GM12878 (cell line): ENCODE measurements at regions not wholly inside any gene's neighbourhood (a gene's known extent, or its start where the extent isn't known, plus 50 kb on each side); places are given as distances from the start of the nearest gene placed in this dataset.

Experiments used
- ATAC-seq: fragments of 200-7000 bp; cut with Tn5 transposase; 3 replicates; pipeline ENCODE4 v1.9.1; 2020; ENCODE audit warnings: mild to moderate bottlenecking, moderate library complexity
- BruUV-seq: library from RNA; stranded (reverse); fragments of 400-500 nt; replicated peaks from 2 replicates; lab custom pipeline; 2021; lab: Mats Ljungman, UMichigan
- CTCF ChIA-PET: fragments of 300-600 bp; sonication (Branson Sonifier 250); formaldehyde crosslinking; extraction: SDS; loops from one replicate; lab custom pipeline; 2021; ENCODE audit warnings: inconsistent platforms; lab: Yijun Ruan, JAX
- POLR2A ChIA-PET: fragments of 350-600 bp; formaldehyde crosslinking; extraction: SDS; loops from one replicate; lab custom pipeline; 2021; ENCODE audit warnings: inconsistent platforms; lab: Charles Lee
- RAD21 ChIA-PET: fragments of 300-600 bp; sonication (Branson Sonifier 250); formaldehyde crosslinking; loops from one replicate; lab custom pipeline; 2023; ENCODE audit warnings: antibody characterized with exemption; ENCODE audit not compliant: unreplicated experiment; lab: Charles Lee
- SMC1A ChIA-PET: fragments of 300-600 bp; sonication (Branson Sonifier 250); formaldehyde crosslinking; loops from one replicate; lab custom pipeline; 2023; ENCODE audit not compliant: unreplicated experiment, uncharacterized antibody; lab: Charles Lee
- DNase-seq: peaks from one replicate; pipeline ENCODE4 v3.0.0-alpha.2; 2011; ENCODE audit warnings: low read depth, low spot score
- FAIRE-seq: peaks from 3 replicates; lab custom pipeline; 2011; peaks lifted over from hg19 to GRCh38; lab: Jason Lieb, UNC
- H2AFZ ChIP-seq: 2 replicates; pipeline ENCODE4 v1.6.0; 2011; ENCODE audit warnings: low read depth, low read length, control low read depth; ENCODE audit not compliant: control insufficient read depth
- H3K27ac ChIP-seq: 2 replicates; pipeline ENCODE4 v1.5.1; 2011; ENCODE audit warnings: control low read depth; ENCODE audit not compliant: control insufficient read depth, insufficient read depth
- H3K27me3 ChIP-seq, 2 experiments: replicated peaks in 1 of 2; 2 replicates each; pipeline versions ENCODE4 v1.6.0 to v1.6.1; 2011; ENCODE audit warnings: low read length in 1 of 2; ENCODE audit not compliant: control insufficient read depth in 2 of 2, insufficient read depth in 2 of 2
- H3K36me3 ChIP-seq, 2 experiments: 2 replicates each; pipeline ENCODE4 v1.5.1; 2011; ENCODE audit warnings: low read length in 1 of 2; ENCODE audit not compliant: control insufficient read depth in 2 of 2, insufficient read depth in 2 of 2
- H3K4me1 ChIP-seq: 2 replicates; pipeline ENCODE4 v1.6.1; 2011; ENCODE audit warnings: mild to moderate bottlenecking, low read length, moderate library complexity, mixed read lengths; ENCODE audit not compliant: control insufficient read depth, insufficient read depth
- H3K4me2 ChIP-seq: 2 replicates; pipeline ENCODE4 v1.6.0; 2011; ENCODE audit warnings: control low read depth; ENCODE audit not compliant: control insufficient read depth, insufficient read depth
- H3K4me3 ChIP-seq: fragments of 200-600 bp; sonication (generic); 2 replicates; pipeline ENCODE4 v1.5.1; 2016
- H3K79me2 ChIP-seq: 2 replicates; pipeline ENCODE4 v1.6.0; 2011; ENCODE audit warnings: low read length; ENCODE audit not compliant: control insufficient read depth, insufficient read depth
- H3K9ac ChIP-seq: 2 replicates; pipeline ENCODE4 v1.8.0; 2011; ENCODE audit warnings: low read length, control low read depth, mixed read lengths; ENCODE audit not compliant: control insufficient read depth, insufficient read depth
- H3K9me3 ChIP-seq: replicated peaks from 3 replicates; pipeline ENCODE4 v1.5.1; 2011; ENCODE audit warnings: mild to moderate bottlenecking, low read length; ENCODE audit not compliant: control insufficient read depth, insufficient read depth
- H4K20me1 ChIP-seq: 2 replicates; pipeline ENCODE4 v1.6.0; 2011; ENCODE audit not compliant: control insufficient read depth, insufficient read depth
- CEBPB ChIP-seq, 2 experiments: fragments of 150-350 bp in 1 of 2; IDR thresholded peaks; 2 replicates each; pipeline ENCODE4 v1.6.1; 2012 to 2014; ENCODE audit warnings: low read depth in 2 of 2, low read length in 2 of 2, borderline replicate concordance in 1 of 2, inconsistent platforms in 1 of 2
- DPF2 ChIP-seq: fragments of 450-650 bp; IDR thresholded peaks from 2 replicates; pipeline ENCODE4 v1.6.1; 2017; ENCODE audit warnings: mild to moderate bottlenecking
- FOXM1 ChIP-seq: IDR thresholded peaks from 2 replicates; pipeline ENCODE4 v1.6.1; 2012; ENCODE audit warnings: low read depth, mild to moderate bottlenecking, inconsistent platforms, low read length, moderate library complexity
- GATAD2B ChIP-seq: fragments of 450-650 bp; conservative IDR thresholded peaks from 2 replicates; pipeline ENCODE4 v1.6.1; 2017; ENCODE audit warnings: low read depth, mild to moderate bottlenecking, moderate library complexity
- POLR2A ChIP-seq: IDR thresholded peaks from 2 replicates; pipeline ENCODE4 v1.6.1; 2011; ENCODE audit warnings: low read depth, mild to moderate bottlenecking, low read length
- RCOR1 ChIP-seq: conservative IDR thresholded peaks from 2 replicates; pipeline ENCODE4 v1.6.1; 2012; ENCODE audit warnings: low read depth, low read length, improper control_type of control experiment
- SIN3A ChIP-seq: IDR thresholded peaks from 2 replicates; pipeline ENCODE4 v1.6.1; 2012; ENCODE audit warnings: low read depth, low read length, improper control_type of control experiment
- SUZ12 ChIP-seq: fragments of 200-600 bp; sonication (generic); IDR thresholded peaks from one replicate; pipeline ENCODE4 v1.6.1; 2018; ENCODE audit warnings: antibody characterized with exemption, mild to moderate bottlenecking; ENCODE audit not compliant: unreplicated experiment
- TAF1 ChIP-seq: IDR thresholded peaks from 2 replicates; pipeline ENCODE4 v1.6.1; 2011; ENCODE audit warnings: mild to moderate bottlenecking, low read depth, low read length, borderline replicate concordance
- WGBS: methylation state at CpG from one replicate; pipeline ENCODE4 v1.1.6; 2016; ENCODE audit warnings: low lambda C conversion rate; ENCODE audit not compliant: insufficient replicate concordance, insufficient coverage; ENCODE audit errors: missing lambda C conversion rate; 5-methylcytosine and 5-hydroxymethylcytosine counted together
- in situ Hi-C: fragments of 300-500 bp; cut with MboI; formaldehyde crosslinking; loops from 9 replicates; pipeline ENCODE4 v1.14.3; 2018; ENCODE audit warnings: mixed read lengths
- intact Hi-C: fragments of 100-400 bp; cut with micrococcal nuclease; formaldehyde crosslinking; loops from one replicate; pipeline ENCODE4 v1.14.2; 2022; ENCODE audit not compliant: unreplicated experiment
- TF ChIP-seq, protein P1 (sequence below): fragments of 150-350 bp; IDR thresholded peaks from 2 replicates; pipeline ENCODE4 v1.6.1; 2014; ENCODE audit warnings: mild to moderate bottlenecking, low read depth, low read length
- TF ChIP-seq, protein P2 (sequence below): fragments of 450-650 bp; IDR thresholded peaks from 2 replicates; pipeline ENCODE4 v1.6.1; 2016; ENCODE audit warnings: mild to moderate bottlenecking
- TF ChIP-seq, protein P3 (sequence below): fragments of 450-650 bp; formaldehyde crosslinking; IDR thresholded peaks from 2 replicates; pipeline ENCODE4 v1.5.0; 2022; ENCODE audit warnings: mild to moderate bottlenecking, missing genetic modification characterization

DNA sequence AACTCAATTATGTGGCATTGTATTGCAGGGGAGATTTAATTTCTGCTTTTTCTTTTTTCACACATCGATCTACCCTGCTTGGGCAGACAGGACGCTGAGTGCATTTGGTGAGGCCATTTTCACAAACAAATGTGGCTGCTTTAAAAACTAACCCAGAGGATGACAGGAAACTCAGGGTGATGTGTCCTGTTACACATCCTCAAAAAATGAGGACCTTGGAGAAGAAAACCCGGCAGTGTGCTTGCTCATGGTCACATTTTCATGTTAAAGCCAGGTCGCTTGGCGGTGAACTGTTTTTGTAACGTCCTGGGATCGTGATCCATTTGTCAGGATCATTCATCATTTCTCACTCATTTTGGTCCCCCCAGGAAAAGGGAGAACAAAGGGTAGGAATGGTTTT lies 478.3 kb upstream of the ADAMTS16 start:
- H3K4me2 ChIP-seq, result no peak overlapping the region
- RAD21 ChIA-PET, result no interaction called here
- BruUV-seq, result no TSS peak
- H3K36me3 ChIP-seq, result no peaks in the 10 kb centered on the region
- DNase-seq (no peak), ATAC-seq (no peak), FAIRE-seq (no peak)
- no peak overlapping the region for H2AFZ ChIP-seq
- H3K27ac ChIP-seq, result no peak overlapping the region
- H3K9ac ChIP-seq, result no peak overlapping the region
- SMC1A ChIA-PET, result no interaction called here
- TF ChIP-seq POLR2A, result no peak
- TF ChIP-seq GATAD2B, result no peak
- TF ChIP-seq RCOR1, result no peak
- TF ChIP-seq DPF2, result no peak
- CTCF ChIA-PET, result no interaction called here
- in situ Hi-C loops (no loop called here), intact Hi-C loops (no loop called here)
- H3K4me1 ChIP-seq, result no peaks in the 10 kb centered on the region
- H4K20me1 ChIP-seq, result no peaks in the 10 kb centered on the region
- no peaks in the 10 kb centered on the region; the same call in 2 of the 3 replicates for H3K9me3 ChIP-seq
- H3K79me2 ChIP-seq, result no peaks in the 10 kb centered on the region
- POLR2A ChIA-PET, result no interaction called here
- no peak overlapping the region for H3K4me3 ChIP-seq
- H3K27me3 ChIP-seq, result no peaks in the 10 kb centered on the region
- WGBS, result 35% methylated on average over 7 of the region's 7 CpGs

- in situ Hi-C loops (no loop called here), intact Hi-C loops (no loop called here)
- no peak overlapping the region for H3K27ac ChIP-seq
- no TSS peak for BruUV-seq
- 41% methylated on average over 5 of the region's 5 CpGs for whole genome bisulfite sequencing
- no peak overlapping the region for H2AFZ ChIP-seq
- FAIRE-seq (no peak), ATAC-seq (no peak), DNase-seq (no peak)
- SMC1A ChIA-PET, result no interaction called here
- no peaks in the 10 kb centered on the region for H4K20me1 ChIP-seq
- H3K9ac ChIP-seq, result no peak overlapping the region
- H3K27me3 ChIP-seq, result no peaks in the 10 kb centered on the region
- no peak for TF ChIP-seq TAF1
- TF ChIP-seq, protein P1, sequence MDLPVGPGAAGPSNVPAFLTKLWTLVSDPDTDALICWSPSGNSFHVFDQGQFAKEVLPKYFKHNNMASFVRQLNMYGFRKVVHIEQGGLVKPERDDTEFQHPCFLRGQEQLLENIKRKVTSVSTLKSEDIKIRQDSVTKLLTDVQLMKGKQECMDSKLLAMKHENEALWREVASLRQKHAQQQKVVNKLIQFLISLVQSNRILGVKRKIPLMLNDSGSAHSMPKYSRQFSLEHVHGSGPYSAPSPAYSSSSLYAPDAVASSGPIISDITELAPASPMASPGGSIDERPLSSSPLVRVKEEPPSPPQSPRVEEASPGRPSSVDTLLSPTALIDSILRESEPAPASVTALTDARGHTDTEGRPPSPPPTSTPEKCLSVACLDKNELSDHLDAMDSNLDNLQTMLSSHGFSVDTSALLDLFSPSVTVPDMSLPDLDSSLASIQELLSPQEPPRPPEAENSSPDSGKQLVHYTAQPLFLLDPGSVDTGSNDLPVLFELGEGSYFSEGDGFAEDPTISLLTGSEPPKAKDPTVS, result no peak
- no peak for TF ChIP-seq SIN3A
- TF ChIP-seq SUZ12, result no peak
- TF ChIP-seq, protein P2, sequence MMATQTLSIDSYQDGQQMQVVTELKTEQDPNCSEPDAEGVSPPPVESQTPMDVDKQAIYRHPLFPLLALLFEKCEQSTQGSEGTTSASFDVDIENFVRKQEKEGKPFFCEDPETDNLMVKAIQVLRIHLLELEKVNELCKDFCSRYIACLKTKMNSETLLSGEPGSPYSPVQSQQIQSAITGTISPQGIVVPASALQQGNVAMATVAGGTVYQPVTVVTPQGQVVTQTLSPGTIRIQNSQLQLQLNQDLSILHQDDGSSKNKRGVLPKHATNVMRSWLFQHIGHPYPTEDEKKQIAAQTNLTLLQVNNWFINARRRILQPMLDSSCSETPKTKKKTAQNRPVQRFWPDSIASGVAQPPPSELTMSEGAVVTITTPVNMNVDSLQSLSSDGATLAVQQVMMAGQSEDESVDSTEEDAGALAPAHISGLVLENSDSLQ, result no peak
- TF ChIP-seq, protein P3, sequence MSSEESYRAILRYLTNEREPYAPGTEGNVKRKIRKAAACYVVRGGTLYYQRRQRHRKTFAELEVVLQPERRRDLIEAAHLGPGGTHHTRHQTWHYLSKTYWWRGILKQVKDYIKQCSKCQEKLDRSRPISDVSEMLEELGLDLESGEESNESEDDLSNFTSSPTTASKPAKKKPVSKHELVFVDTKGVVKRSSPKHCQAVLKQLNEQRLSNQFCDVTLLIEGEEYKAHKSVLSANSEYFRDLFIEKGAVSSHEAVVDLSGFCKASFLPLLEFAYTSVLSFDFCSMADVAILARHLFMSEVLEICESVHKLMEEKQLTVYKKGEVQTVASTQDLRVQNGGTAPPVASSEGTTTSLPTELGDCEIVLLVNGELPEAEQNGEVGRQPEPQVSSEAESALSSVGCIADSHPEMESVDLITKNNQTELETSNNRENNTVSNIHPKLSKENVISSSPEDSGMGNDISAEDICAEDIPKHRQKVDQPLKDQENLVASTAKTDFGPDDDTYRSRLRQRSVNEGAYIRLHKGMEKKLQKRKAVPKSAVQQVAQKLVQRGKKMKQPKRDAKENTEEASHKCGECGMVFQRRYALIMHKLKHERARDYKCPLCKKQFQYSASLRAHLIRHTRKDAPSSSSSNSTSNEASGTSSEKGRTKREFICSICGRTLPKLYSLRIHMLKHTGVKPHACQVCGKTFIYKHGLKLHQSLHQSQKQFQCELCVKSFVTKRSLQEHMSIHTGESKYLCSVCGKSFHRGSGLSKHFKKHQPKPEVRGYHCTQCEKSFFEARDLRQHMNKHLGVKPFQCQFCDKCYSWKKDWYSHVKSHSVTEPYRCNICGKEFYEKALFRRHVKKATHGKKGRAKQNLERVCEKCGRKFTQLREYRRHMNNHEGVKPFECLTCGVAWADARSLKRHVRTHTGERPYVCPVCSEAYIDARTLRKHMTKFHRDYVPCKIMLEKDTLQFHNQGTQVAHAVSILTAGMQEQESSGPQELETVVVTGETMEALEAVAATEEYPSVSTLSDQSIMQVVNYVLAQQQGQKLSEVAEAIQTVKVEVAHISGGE, result no peak
- no peak for TF ChIP-seq CEBPB (IDR thresholded peaks at IDR 0.05; ENCODE audit: borderline replicate concordance in 1 of 2, low read depth in 2 of 2, low read length in 2 of 2)
- no peak for TF ChIP-seq FOXM1
- no peaks in the 10 kb centered on the region; the same call in 2 of the 3 replicates for H3K9me3 ChIP-seq
- RAD21 ChIA-PET, result no interaction called here
- no peaks in the 10 kb centered on the region for H3K36me3 ChIP-seq
- no peaks in the 10 kb centered on the region for H3K4me1 ChIP-seq
- H3K4me2 ChIP-seq, result no peak overlapping the region
- no peak overlapping the region for H3K4me3 ChIP-seq
- POLR2A ChIA-PET, result no interaction called here
- H3K79me2 ChIP-seq, result no peaks in the 10 kb centered on the region
- CTCF ChIA-PET, result no interaction called here
These were observed 477.4 kb upstream of the ADAMTS16 start for GRCh38 chr5:4662756-4663155.
